ENCODE measurements at regions not wholly inside any gene's neighbourhood (a gene's known extent, or its start where the extent isn't known, plus 50 kb on each side); places are given as distances from the start of the nearest gene placed in this dataset.
A peak's percentile ranks its signal among the peaks of the same experiment; 100 is the strongest.
"Not testable (repeated sequence)": the region's sequence is repeated elsewhere in the genome, so short reads cannot be mapped to it uniquely, and the experiment has no call there.

- no peak overlapping the region for H3K27ac ChIP-seq (ENCODE audit: low read length, poor library complexity, severe bottlenecking)
- peak overlapping the region in 1 of 2 experiments; percentile 51 for H3K14ac ChIP-seq (ENCODE audit: low read length in 2 of 2)
- no peaks in the 10 kb centered on the region for H3K79me1 ChIP-seq (replicated peaks; ENCODE audit: low read length, poor library complexity, severe bottlenecking)
- peak overlapping the region; percentile 4 for H3K9ac ChIP-seq (ENCODE audit: low read length)
- H3K36me3 ChIP-seq (ENCODE audit: control insufficient read depth in 1 of 2, insufficient read depth in 2 of 2, low read depth in 1 of 2, low read length in 2 of 2), result no peaks in the 10 kb centered on the region
- no peak overlapping the region for H4K8ac ChIP-seq (ENCODE audit: low read length)
- no peak for DNase-seq
- H2BK5ac ChIP-seq (ENCODE audit: low read depth, low read length, poor library complexity, severe bottlenecking), result no peak overlapping the region
- no peaks in the 10 kb centered on the region for H3K9me3 ChIP-seq (ENCODE audit: control insufficient read depth, low read length)
- no peak overlapping the region for H4K91ac ChIP-seq (ENCODE audit: low read length)
- no peak overlapping the region for H2BK15ac ChIP-seq (ENCODE audit: low read depth, poor library complexity, severe bottlenecking)
- H3K4me3 ChIP-seq (ENCODE audit: insufficient read depth in 1 of 2, low read depth in 1 of 2, low read length in 2 of 2), result no peak overlapping the region
- H3K4me1 ChIP-seq (ENCODE audit: control insufficient read depth, insufficient read depth, low read depth, low read length), result no peaks in the 10 kb centered on the region
- no peak overlapping the region for H2BK12ac ChIP-seq (ENCODE audit: low read length in 2 of 2)
- H2AFZ ChIP-seq (ENCODE audit: low read depth, low read length), result no peak overlapping the region
- H2AK5ac ChIP-seq (ENCODE audit: low read length, severe bottlenecking), result no peak overlapping the region
- no peak overlapping the region for H3K4me2 ChIP-seq (ENCODE audit: low read length, poor library complexity, severe bottlenecking)
- no peak overlapping the region for H3K23ac ChIP-seq (ENCODE audit: low read length in 2 of 2)
- no peak overlapping the region for H3K4ac ChIP-seq (ENCODE audit: low read depth in 1 of 2, low read length in 2 of 2)
- whole genome bisulfite sequencing, result 32% methylated on average over 8 of the region's 8 CpGs
- H3K18ac ChIP-seq (ENCODE audit: low read depth in 1 of 2, low read length in 2 of 2), result no peak overlapping the region
- H3K27me3 ChIP-seq (ENCODE audit: control insufficient read depth in 1 of 2, insufficient read depth in 1 of 2, low read length in 2 of 2), result no peaks in the 10 kb centered on the region
- H2BK120ac ChIP-seq (ENCODE audit: low read depth, low read length), result no peak overlapping the region
Measured at GRCh38 chr5:171549274-171549673, 129.8 kb downstream of the FGF18 start.

GRCh38 chr5:171553817-171554216 lies 134.4 kb downstream of the FGF18 start:
- H3K27ac ChIP-seq (ENCODE audit: low read length, poor library complexity, severe bottlenecking); H3K79me1 ChIP-seq (replicated peaks; ENCODE audit: low read length, poor library complexity, severe bottlenecking); H3K23ac ChIP-seq (ENCODE audit: low read length in 2 of 2); H3K9ac ChIP-seq (ENCODE audit: low read length); H2BK15ac ChIP-seq (ENCODE audit: low read depth, poor library complexity, severe bottlenecking); H3K14ac ChIP-seq (ENCODE audit: low read length in 2 of 2); H3K4me3 ChIP-seq (ENCODE audit: insufficient read depth in 1 of 2, low read depth in 1 of 2, low read length in 2 of 2); H3K9me3 ChIP-seq (ENCODE audit: control insufficient read depth, low read length); H3K4me1 ChIP-seq (ENCODE audit: control insufficient read depth, insufficient read depth, low read depth, low read length); H2BK12ac ChIP-seq (ENCODE audit: low read length in 2 of 2); DNase-seq; H3K36me3 ChIP-seq (ENCODE audit: control insufficient read depth in 1 of 2, insufficient read depth in 2 of 2, low read depth in 1 of 2, low read length in 2 of 2); H4K91ac ChIP-seq (ENCODE audit: low read length); H2BK120ac ChIP-seq (ENCODE audit: low read depth, low read length); H3K4me2 ChIP-seq (ENCODE audit: low read length, poor library complexity, severe bottlenecking); H2AFZ ChIP-seq (ENCODE audit: low read depth, low read length); H3K18ac ChIP-seq (ENCODE audit: low read depth in 1 of 2, low read length in 2 of 2); H3K4ac ChIP-seq (ENCODE audit: low read depth in 1 of 2, low read length in 2 of 2); H2BK5ac ChIP-seq (ENCODE audit: low read depth, low read length, poor library complexity, severe bottlenecking); H2AK5ac ChIP-seq (ENCODE audit: low read length, severe bottlenecking); H4K8ac ChIP-seq (ENCODE audit: low read length): not testable (repeated sequence)
- H3K27me3 ChIP-seq (ENCODE audit: control insufficient read depth in 1 of 2, insufficient read depth in 1 of 2, low read length in 2 of 2), result peaks cover 12 to 18% of the 10 kb centered on the region in 2 experiments
- WGBS, result 82% methylated on average over 7 of the region's 7 CpGs

GRCh38 chr5:171555160-171555559 lies 135.7 kb downstream of the FGF18 start:
- Histone ChIP-seq H2AK5ac (ENCODE audit: low read length, severe bottlenecking) (no peak overlapping the region), H2BK120ac (ENCODE audit: low read depth, low read length) (no peak overlapping the region), H2AFZ (ENCODE audit: low read depth, low read length) (no peak overlapping the region), H3K14ac (ENCODE audit: low read length in 2 of 2) (no peak overlapping the region), H3K27ac (ENCODE audit: low read length, poor library complexity, severe bottlenecking) (no peak overlapping the region), H3K4me2 (ENCODE audit: low read length, poor library complexity, severe bottlenecking) (no peak overlapping the region), H2BK12ac (ENCODE audit: low read length in 2 of 2) (no peak overlapping the region), H3K9ac (ENCODE audit: low read length) (no peak overlapping the region), H3K23ac (ENCODE audit: low read length in 2 of 2) (no peak overlapping the region), H3K9me3 (ENCODE audit: control insufficient read depth, low read length) (no peaks in the 10 kb centered on the region), H3K27me3 (ENCODE audit: control insufficient read depth in 1 of 2, insufficient read depth in 1 of 2, low read length in 2 of 2) (peaks cover 12 to 18% of the 10 kb centered on the region in 2 experiments), H2BK15ac (ENCODE audit: low read depth, poor library complexity, severe bottlenecking) (no peak overlapping the region), H2BK5ac (ENCODE audit: low read depth, low read length, poor library complexity, severe bottlenecking) (no peak overlapping the region), H4K91ac (ENCODE audit: low read length) (no peak overlapping the region), H3K18ac (ENCODE audit: low read depth in 1 of 2, low read length in 2 of 2) (no peak overlapping the region), H3K79me1 (replicated peaks; ENCODE audit: low read length, poor library complexity, severe bottlenecking) (no peaks in the 10 kb centered on the region), H3K4me1 (ENCODE audit: control insufficient read depth, insufficient read depth, low read depth, low read length) (no peaks in the 10 kb centered on the region), H4K8ac (ENCODE audit: low read length) (no peak overlapping the region), H3K36me3 (ENCODE audit: control insufficient read depth in 1 of 2, insufficient read depth in 2 of 2, low read depth in 1 of 2, low read length in 2 of 2) (no peaks in the 10 kb centered on the region), H3K4me3 (ENCODE audit: insufficient read depth in 1 of 2, low read depth in 1 of 2, low read length in 2 of 2) (no peak overlapping the region), H3K4ac (ENCODE audit: low read depth in 1 of 2, low read length in 2 of 2) (no peak overlapping the region)
- no peak for DNase-seq
- WGBS, result 79% methylated on average over 6 of the region's 6 CpGs

- no peak overlapping the region for H3K4me3 ChIP-seq (ENCODE audit: insufficient read depth in 1 of 2, low read depth in 1 of 2, low read length in 2 of 2)
- no peak overlapping the region for H3K23ac ChIP-seq (ENCODE audit: low read length in 2 of 2)
- H2BK15ac ChIP-seq (ENCODE audit: low read depth, poor library complexity, severe bottlenecking), result no peak overlapping the region
- H3K27ac ChIP-seq (ENCODE audit: low read length, poor library complexity, severe bottlenecking), result no peak overlapping the region
- H3K4ac ChIP-seq (ENCODE audit: low read depth in 1 of 2, low read length in 2 of 2), result no peak overlapping the region
- H2AK5ac ChIP-seq (ENCODE audit: low read length, severe bottlenecking), result no peak overlapping the region
- no peak overlapping the region for H2AFZ ChIP-seq (ENCODE audit: low read depth, low read length)
- peaks cover 3% of the 10 kb centered on the region for H3K9me3 ChIP-seq (ENCODE audit: control insufficient read depth, low read length)
- no peaks in the 10 kb centered on the region for H3K79me1 ChIP-seq (replicated peaks; ENCODE audit: low read length, poor library complexity, severe bottlenecking)
- H3K18ac ChIP-seq (ENCODE audit: low read depth in 1 of 2, low read length in 2 of 2), result no peak overlapping the region
- peak; percentile 6 for DNase-seq
- H2BK5ac ChIP-seq (ENCODE audit: low read depth, low read length, poor library complexity, severe bottlenecking), result no peak overlapping the region
- no peaks in the 10 kb centered on the region for H3K4me1 ChIP-seq (ENCODE audit: control insufficient read depth, insufficient read depth, low read depth, low read length)
- H3K36me3 ChIP-seq (ENCODE audit: control insufficient read depth in 1 of 2, insufficient read depth in 2 of 2, low read depth in 1 of 2, low read length in 2 of 2), result no peaks in the 10 kb centered on the region
- peak overlapping the region; percentile 37 for H3K9ac ChIP-seq (ENCODE audit: low read length)
- H4K8ac ChIP-seq (ENCODE audit: low read length), result no peak overlapping the region
- H2BK120ac ChIP-seq (ENCODE audit: low read depth, low read length), result no peak overlapping the region
- H4K91ac ChIP-seq (ENCODE audit: low read length), result no peak overlapping the region
- no peak overlapping the region for H3K14ac ChIP-seq (ENCODE audit: low read length in 2 of 2)
- H2BK12ac ChIP-seq (ENCODE audit: low read length in 2 of 2), result no peak overlapping the region
- WGBS, result 100% methylated on average over 3 of the region's 3 CpGs
- H3K27me3 ChIP-seq (ENCODE audit: control insufficient read depth in 1 of 2, insufficient read depth in 1 of 2, low read length in 2 of 2), result no peaks in the 10 kb centered on the region
- no peak overlapping the region for H3K4me2 ChIP-seq (ENCODE audit: low read length, poor library complexity, severe bottlenecking)
Measured at GRCh38 chr5:171562822-171563221, 143.4 kb downstream of the FGF18 start.
